ENCODE measurements at regions not wholly inside any gene's neighbourhood (a gene's known extent, or its start where the extent isn't known, plus 50 kb on each side); places are given as distances from the start of the nearest gene placed in this dataset.

GRCh38 chr10:32114508-32114907, 58.3 kb upstream of the KIF5B start:
- no peak overlapping the region for H3K4me3 ChIP-seq (ENCODE audit: low read depth, low read length)
- in situ Hi-C loops (cut with HindIII; ENCODE audit: low sequenced_read_pairs): no loop called here
- TF ChIP-seq CTCF (IDR thresholded peaks at IDR 0.05; ENCODE audit: low read depth, low read length, missing control alignments): no peak
- no peak for DNase-seq (ENCODE audit: low read depth)

DNA sequence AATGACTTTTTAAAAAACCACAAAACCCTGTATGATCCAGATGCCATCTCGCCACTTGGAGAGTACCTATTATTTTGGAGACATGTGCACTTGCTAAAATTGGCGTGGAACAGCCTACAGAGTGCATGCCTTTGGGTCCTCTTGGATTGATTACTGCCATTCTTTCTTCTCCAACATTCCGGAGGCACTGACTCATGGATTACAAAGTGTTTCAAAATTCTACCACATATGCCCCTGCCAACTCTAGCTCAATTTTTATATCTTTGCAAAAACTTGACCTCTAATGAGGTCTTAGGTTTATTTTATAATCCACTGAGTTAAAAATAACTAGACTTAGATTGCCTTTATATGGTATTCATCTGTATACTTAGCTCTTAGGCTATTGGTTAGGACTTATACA, 55.8 kb upstream of the KIF5B start:
- TF ChIP-seq CTCF (IDR thresholded peaks at IDR 0.05; ENCODE audit: low read depth, low read length, missing control alignments): no peak
- DNase-seq (ENCODE audit: low read depth): peak; percentile 55
- H3K4me3 ChIP-seq (ENCODE audit: low read depth, low read length): no peak overlapping the region
- in situ Hi-C loops (cut with HindIII; ENCODE audit: low sequenced_read_pairs): no loop called here

DNA sequence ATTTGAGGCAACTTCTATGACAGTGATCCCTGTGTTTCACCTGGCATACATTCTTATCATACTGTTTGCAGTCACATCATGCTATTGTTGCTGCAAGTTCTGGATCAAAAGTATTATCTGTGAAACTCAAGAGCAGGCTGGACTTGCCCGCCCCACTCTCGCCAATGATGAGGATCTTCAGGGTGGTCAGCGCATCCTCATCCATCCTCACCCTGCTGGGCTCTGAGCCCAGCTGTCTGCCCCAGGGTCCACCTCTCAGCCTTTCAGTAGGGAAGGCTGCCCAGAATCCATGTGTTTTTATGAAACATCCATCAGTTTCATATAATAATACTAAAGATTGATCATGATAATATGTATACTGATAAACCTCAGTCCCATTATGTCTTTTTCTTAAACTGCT, 55.4 kb upstream of the KIF5B start:
- no peak for DNase-seq (ENCODE audit: low read depth)
- H3K4me3 ChIP-seq (ENCODE audit: low read depth, low read length): no peak overlapping the region
- no peak for TF ChIP-seq CTCF (IDR thresholded peaks at IDR 0.05; ENCODE audit: low read depth, low read length, missing control alignments)
- in situ Hi-C loops (cut with HindIII; ENCODE audit: low sequenced_read_pairs): no loop called here

DNA sequence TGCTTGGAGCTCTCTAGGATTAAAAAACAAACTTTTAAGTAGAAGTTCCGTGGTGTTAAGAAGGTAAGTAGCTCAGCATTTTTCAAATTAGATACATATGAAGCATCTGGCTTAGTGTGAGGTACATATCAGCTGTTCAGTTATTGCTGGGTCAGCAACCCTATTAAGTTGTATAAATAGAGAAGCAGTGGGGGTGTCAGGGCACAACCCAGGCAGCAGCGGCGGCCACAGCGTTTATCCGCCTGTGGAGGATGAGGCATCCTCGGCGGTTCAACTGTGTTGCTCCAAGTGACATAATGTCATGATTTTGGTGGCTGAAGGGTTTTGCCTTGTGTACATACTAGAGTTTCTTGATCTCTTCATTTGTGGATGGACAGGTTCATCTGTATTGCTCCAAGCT, 54.6 kb upstream of the KIF5B start:
- no peak overlapping the region for H3K4me3 ChIP-seq (ENCODE audit: low read depth, low read length)
- no peak for TF ChIP-seq CTCF (IDR thresholded peaks at IDR 0.05; ENCODE audit: low read depth, low read length, missing control alignments)
- in situ Hi-C loops (cut with HindIII; ENCODE audit: low sequenced_read_pairs): no loop called here
- no peak for DNase-seq (ENCODE audit: low read depth)

GRCh38 chr10:32109603-32110002, 53.4 kb upstream of the KIF5B start:
- H3K4me3 ChIP-seq (ENCODE audit: low read depth, low read length): no peak overlapping the region
- in situ Hi-C loops (cut with HindIII; ENCODE audit: low sequenced_read_pairs): no loop called here
- TF ChIP-seq CTCF (IDR thresholded peaks at IDR 0.05; ENCODE audit: low read depth, low read length, missing control alignments): no peak
- DNase-seq (ENCODE audit: low read depth): no peak
